ENCODE measurements at regions not wholly inside any gene's neighbourhood (a gene's known extent, or its start where the extent isn't known, plus 50 kb on each side); places are given as distances from the start of the nearest gene placed in this dataset.

DNA sequence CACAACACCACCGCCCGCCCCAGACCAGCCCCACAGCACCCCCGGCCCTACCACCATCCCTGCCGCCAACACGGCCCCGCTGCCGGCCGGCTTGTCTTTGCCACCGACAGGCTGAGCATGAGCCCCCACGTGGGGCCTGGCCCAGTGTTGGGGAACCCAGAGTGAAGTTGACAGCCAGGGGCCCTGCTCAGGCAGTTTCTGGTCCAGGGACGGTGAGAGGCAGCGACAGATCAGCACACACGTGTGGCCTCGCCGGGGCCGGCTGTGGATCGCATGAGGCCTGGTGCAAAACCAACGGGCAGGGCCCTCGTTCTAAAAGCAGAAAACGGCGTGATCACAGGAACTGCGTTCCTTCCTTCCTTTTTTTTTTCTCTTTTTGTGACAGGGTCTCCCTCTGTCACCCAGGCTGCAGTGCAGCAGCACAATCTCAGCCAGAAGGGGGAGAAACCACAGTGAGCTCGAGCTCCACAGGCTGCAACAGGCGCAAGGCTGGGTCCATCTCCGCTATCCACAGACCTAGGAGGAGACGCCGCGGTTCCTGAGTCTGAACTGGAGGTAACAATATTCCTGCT lies 50.5 kb upstream of the FBRSL1 start:
- no peak for DNase-seq
- H3K9me3 ChIP-seq: no peaks in the 10 kb centered on the region
- no peak overlapping the region for H3K4me3 ChIP-seq
- H3K27me3 ChIP-seq: 0 out of 2 replicates have a peak, but pooled peaks cover 9% of the 10 kb centered on the region
- H3K36me3 ChIP-seq: no peaks in the 10 kb centered on the region

DNA sequence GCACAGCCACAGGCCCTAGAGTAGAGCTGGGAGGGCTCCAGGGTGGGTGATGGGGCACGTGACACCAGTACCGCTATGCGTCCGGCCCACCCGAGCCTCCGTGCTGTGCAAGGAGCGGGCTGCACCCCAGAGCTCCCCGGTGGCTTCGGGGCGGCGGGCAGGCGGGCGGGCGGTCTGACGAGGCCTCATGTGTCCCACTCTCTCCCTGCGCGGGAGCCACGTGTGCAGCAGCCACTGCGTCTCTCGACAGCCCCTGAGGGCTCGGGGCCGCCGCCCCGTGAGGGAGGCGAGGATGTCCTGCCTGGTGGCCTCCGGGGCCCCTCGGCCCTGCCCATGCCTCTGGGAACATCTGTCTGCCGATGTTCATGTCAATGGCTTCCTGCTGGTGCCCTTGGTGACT lies 51.2 kb upstream of the FBRSL1 start:
- Histone ChIP-seq H3K27me3 (0 out of 2 replicates have a peak, but pooled peaks cover 11% of the 10 kb centered on the region), H3K9me3 (no peaks in the 10 kb centered on the region), H3K4me3 (no peak overlapping the region), H3K36me3 (no peaks in the 10 kb centered on the region)
- no peak for DNase-seq

DNA sequence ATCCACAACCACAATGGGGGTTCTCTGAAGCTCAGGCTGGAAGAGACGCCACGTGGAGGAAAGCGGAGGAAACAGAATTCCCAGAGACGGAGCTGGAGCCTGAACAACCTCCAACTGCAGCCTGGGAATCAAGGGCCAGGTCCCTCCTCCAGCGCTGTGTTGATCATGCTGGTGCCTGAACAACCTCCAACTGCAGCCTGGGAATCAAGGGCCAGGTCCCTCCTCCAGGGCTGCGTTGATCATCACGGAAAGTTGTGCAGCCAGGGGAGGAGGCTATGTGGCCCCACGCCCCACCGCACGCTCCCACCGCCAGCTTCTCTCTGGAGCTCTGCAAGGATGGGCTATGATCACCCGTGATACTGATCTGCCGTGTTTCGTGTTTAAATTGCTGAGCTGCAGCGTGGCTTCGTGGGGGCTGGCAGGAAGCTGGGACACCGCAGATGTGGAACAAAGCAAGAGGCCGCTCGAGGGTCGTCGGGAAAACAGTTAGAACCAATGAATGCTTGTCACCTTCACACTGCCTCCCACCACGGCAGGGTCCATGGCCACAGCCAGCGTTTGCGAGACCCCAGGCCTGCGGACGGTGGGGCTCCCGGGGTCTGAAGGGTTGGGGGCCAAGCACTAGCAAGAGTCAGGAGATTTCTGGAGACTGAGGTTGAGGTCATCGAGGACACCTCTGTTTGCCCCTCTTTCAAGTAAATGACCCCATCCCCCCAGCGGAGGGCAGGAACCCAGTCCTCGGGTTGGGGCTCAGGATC lies 51.8 kb upstream of the FBRSL1 start:
- DNase-seq: no peak
- Histone ChIP-seq H3K27me3 (0 out of 2 replicates have a peak, but pooled peaks cover 11% of the 10 kb centered on the region), H3K36me3 (no peaks in the 10 kb centered on the region), H3K9me3 (no peaks in the 10 kb centered on the region), H3K4me3 (no peak overlapping the region)

DNA sequence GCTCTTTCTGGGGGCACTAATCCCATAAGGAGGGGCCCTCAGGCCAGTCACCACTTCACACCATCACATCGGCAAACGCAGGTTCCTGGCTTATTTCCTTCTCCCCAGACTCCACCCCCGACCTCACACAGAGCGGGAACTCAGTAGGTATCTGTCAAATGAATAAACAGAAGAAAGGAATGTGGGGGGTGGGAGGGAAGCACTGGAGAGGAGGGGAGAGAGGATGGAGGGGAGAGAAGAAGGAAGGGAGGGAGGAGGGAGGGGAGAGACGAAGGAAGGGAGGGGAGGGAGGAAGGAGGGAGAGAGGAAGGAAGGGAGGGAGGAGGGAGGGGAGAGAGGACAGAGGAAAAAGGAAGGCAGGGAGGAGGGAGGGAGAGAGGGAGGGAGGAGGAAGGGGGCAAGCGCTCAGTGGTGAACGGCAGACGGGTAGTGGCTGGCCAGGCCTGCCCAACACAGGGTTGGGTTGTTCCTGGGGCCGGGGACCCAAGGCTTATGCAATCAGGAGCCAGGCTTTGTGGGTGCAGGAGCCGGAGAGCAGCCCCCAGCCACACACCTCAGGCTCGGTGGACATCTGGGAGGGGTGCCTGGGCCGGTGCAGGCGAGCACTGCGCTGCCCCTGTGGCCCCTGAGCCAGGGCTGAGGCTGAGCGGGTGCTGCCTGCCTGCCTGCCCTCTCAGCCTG lies 52.6 kb upstream of the FBRSL1 start:
- H3K27me3 ChIP-seq: 0 out of 2 replicates have a peak, but pooled peaks cover 11% of the 10 kb centered on the region
- no peaks in the 10 kb centered on the region for H3K36me3 ChIP-seq
- no peak overlapping the region for H3K4me3 ChIP-seq
- H3K9me3 ChIP-seq: no peaks in the 10 kb centered on the region
- no peak for DNase-seq

DNA sequence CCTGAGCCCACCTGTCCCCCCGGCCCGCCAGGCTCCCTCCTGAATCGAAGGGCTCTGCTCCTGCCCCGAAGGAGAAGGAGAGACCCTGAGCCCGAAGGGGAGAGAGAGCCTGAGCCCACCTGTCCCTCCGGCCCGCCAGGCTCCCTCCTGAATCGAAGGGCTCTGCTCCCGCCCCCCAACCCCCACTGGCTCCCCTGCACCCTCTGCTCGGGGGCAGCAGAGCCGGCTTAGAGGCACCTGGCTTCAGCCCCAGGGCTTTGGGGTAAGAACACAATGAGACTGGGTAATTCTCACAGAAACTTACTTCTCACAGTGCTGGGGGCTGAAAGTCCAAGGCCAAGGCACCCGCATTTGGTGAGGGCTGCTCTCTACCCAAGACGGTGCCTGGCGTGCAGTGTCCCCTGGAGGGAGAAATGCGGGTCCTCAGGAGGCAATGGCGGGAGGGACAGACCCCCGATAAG lies 53.1 kb upstream of the FBRSL1 start:
- Histone ChIP-seq H3K9me3 (no peaks in the 10 kb centered on the region), H3K36me3 (no peaks in the 10 kb centered on the region), H3K4me3 (no peak overlapping the region), H3K27me3 (0 out of 2 replicates have a peak, but pooled peaks cover 11% of the 10 kb centered on the region)
- DNase-seq: no peak

DNA sequence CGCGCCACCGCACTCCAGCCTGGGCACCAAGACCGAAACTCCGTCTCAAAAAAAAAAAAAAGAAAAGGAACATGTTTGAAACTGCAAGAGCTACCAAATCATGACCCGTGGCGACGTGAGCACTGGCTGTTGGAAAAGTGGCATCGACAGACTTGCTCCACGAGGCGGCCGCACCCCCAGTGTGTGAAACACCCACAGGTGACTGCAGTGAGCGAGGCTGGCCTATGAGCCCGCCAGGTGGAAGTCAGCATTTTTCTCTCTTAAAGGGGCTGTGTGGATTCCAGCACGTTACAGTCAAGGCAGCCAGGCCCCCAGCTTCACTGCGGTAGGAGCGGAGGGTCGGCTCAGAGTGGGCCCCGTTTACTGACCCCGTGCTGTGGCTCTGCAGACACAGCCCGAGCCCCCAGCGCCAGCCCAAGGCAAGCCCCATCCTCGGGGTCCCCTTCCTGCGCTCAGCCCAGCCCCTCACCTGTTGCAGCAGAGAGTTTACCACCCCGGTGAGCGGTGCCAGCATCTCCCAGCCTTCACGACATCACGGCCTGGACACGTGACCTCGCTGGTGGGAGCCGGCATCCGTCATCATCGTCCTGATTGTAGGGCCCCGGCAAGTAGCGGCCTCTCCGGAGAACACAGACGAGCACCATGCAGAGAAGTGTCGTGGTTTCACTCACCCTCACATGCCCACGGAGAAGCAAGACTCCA lies 54.3 kb upstream of the FBRSL1 start:
- no peak for DNase-seq
- H3K36me3 ChIP-seq: no peaks in the 10 kb centered on the region
- peaks cover 11% of the 10 kb centered on the region; the same call in 1 of the 2 replicates for H3K27me3 ChIP-seq
- no peaks in the 10 kb centered on the region for H3K9me3 ChIP-seq
- no peak overlapping the region for H3K4me3 ChIP-seq

DNA sequence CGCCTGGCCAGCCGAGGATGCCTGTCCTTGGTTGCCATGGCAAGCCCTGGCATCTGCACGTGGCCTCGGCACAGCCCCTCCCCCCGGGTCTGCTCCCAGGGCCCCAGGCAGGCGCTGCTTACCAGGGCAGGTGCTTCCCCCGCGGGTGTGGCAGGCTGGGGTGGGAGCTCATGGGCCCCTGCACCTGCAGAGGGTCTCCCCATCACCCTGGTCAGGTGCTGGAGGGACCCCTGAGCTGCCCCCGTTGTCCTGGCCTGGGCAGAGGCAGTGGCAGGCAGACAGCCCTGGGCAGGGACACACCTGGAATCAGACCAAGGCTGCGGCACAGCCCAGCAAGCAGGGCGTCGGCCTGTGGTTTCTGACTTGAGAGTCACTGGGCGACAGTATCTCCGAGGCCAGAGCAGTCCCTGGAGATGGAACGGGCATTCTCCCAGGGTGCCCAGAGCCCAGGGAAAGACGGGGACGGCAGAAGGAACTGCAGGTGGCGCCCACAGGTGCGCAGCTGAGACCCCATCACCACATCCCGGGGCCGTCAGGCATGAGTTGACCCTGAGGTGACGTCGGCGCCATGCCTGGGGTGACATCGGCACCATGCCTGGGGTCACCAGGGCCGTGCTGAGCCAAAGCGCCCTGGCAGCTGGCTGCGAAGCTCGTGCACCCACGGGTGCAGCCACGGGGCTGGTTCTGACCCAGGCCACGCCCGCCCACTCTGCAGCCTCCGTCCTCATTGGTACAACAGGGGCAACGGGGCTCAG lies 56.1 kb upstream of the FBRSL1 start:
- DNase-seq: no peak
- Histone ChIP-seq H3K9me3 (no peaks in the 10 kb centered on the region), H3K36me3 (no peaks in the 10 kb centered on the region), H3K27me3 (peaks cover 11% of the 10 kb centered on the region; the same call in 1 of the 2 replicates), H3K4me3 (no peak overlapping the region)

DNA sequence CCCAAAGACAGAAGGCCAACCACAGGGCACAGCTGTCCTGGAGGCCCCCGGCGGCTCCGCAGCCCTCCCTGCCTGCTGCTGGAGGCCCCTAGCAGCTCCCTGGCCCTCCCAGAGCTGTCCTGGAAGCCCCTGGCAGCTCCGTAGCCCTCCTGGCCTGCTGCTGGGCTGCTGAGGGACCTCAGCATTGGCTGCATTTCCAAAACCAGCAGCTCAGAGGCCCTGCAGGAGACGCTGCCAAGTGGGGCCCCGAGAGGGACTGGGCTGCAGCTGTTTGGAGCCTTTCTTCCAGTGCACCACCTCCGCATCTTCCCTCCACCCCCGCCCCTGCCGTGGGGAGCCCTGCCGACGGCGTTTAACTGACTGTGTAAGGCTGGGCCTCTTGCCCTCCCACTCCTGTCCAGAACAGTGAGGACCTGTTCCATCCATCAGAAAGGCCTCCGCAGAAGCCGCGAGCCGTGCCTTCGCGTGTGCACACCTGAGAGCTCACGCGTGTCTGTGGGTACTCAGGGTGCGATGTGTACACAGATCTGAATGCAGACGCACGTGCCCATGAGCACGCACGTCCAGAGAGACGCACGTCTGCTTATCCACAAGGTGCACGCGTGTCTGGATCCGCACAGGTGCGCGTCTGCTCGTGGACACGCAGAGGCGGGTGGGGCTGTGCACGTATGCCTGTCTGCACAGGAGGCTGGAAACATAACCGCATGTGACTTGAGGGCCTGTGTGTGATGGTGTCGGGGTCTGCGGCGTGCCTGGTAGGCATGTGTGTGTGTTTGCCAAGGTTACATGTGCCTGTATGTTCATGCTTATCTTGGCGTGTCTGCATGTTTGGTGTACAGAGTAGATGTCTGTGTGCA lies 57.0 kb upstream of the FBRSL1 start:
- no peaks in the 10 kb centered on the region for H3K36me3 ChIP-seq
- DNase-seq: no peak
- peaks cover 11% of the 10 kb centered on the region; the same call in 1 of the 2 replicates for H3K27me3 ChIP-seq
- no peak overlapping the region for H3K4me3 ChIP-seq
- no peaks in the 10 kb centered on the region for H3K9me3 ChIP-seq

DNA sequence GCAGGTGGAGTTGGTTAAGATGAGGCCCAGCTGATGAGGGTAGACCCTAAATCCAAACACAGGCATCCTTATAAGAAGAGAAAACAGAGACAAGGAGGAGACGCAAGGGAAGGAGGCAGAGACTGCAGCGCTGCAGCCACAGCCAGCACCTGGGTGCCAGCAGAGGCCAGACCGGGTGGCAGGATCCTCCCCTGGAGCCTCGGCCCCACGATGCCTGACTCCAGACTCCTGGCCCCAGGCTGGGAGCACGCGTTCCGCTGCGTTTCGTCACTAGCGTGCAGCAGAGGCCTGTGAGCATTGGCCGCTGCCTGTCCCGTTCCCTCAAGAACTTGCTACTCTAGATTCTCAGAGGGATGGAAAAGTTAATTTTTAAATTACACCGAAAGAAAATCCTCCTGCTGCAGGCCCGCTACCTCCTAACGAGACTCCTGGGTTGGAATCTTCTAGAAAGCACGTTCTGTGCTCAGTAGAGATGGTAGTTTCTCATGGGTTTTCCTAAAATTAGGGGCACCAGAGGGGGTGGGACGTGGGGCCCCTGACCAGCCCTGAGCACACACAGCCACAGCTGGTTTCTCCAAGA lies 57.7 kb upstream of the FBRSL1 start:
- H3K9me3 ChIP-seq: no peaks in the 10 kb centered on the region
- no peaks in the 10 kb centered on the region for H3K36me3 ChIP-seq
- peaks cover 11% of the 10 kb centered on the region; the same call in 1 of the 2 replicates for H3K27me3 ChIP-seq
- no peak overlapping the region for H3K4me3 ChIP-seq
- DNase-seq: no peak

DNA sequence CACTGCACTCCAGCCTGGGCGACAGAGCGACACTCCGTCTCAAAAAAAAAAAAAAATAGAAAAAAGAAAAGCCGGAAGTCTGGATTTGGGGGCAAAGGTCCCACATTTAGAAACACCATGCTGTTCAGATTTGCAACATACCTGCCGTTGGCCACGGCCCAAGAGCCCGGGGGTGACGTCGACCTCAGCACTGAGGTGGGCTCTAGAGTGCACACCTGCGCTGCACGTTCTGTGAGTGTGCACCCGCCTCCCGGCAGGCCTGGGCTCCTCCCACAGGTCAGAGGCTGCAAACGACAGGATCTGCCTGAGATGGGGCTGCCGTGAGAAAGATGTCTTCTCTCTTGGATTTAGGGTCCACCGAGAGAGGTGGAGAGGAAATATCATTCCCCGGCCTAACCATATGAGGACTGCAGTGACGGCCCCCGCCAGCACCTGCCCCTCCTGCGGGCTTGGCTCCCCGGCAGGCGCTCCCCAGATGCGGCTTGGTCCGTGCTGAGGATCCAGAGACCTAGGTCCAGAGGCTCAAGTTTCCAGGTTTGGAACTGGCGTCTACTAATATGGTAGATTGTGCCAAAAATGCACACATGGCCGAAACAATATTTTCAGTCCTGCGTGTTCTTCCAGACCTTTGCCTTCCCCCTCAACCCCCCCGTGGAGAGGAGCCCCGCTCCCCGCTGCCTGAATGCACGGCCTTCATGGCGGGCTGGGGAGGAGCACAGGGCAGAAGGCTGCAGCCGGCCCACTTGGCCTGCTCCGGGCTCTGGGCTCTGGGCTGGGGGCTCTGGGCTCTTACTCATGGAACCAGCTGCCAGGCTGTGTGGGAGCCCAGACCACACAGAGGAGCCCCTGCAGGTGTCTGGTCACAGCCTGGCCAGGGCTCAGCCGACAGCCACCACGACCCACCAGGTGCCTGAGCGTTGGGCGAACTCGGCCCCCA lies 58.8 kb upstream of the FBRSL1 start:
- H3K27me3 ChIP-seq: peaks cover 6% of the 10 kb centered on the region; the same call in 1 of the 2 replicates
- H3K4me3 ChIP-seq: no peak overlapping the region
- DNase-seq: no peak
- H3K9me3 ChIP-seq: no peaks in the 10 kb centered on the region
- no peaks in the 10 kb centered on the region for H3K36me3 ChIP-seq

DNA sequence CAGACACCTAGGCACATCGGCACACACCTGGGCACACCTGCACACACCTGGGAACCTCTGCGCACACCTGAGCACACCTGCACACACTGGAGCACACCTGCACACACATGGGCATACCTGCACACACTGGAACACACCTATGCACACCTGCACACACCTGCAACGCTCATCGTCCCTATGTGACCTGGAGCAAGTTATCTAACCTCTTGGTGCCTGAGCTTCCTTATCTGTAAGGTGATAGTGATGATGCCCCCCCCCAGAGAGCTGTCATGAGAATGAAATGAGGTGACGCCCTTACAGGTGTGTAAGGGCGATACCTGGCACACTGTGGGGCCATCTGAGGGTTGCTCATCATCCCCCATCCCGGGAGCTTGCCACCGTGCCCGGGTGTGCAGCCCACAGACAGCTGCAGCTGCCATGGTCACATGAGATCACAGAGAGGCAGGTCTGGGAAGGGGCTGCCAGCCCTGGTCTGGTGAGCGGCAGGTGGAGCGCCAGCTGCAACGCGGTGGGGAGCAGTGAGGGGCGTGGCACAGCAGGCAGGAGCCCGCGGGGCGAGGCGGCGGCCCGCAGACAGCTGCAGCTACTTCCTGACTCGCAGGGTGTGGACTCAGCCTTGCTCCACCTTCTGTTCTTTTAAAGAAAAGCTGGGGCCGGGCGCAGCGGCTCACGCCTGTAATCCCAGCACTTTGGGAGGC lies 59.9 kb upstream of the FBRSL1 start:
- DNase-seq: peak; percentile 49

DNA sequence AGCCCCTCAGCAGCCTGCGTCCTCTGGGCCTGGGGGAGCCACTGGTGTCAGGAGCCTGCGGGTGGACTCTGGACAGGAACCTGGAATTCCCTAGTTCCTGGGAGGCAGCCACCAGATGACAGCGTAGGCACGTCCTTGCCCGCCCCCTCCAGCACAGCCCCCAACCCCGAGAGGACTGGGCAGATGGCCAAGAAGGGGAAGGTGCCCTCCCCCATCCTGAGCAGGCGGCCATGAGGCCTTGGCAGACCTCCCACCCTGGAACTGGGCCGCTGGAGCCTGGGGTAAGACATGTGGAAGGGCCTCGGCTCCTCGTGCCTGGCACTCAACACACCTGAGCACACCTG lies 60.4 kb upstream of the FBRSL1 start:
- no peak overlapping the region for H3K4me3 ChIP-seq
- peaks cover 3% of the 10 kb centered on the region; the same call in 1 of the 2 replicates for H3K9me3 ChIP-seq
- no peak for DNase-seq
- H3K27me3 ChIP-seq: peaks cover 6% of the 10 kb centered on the region; the same call in 1 of the 2 replicates
- no peaks in the 10 kb centered on the region for H3K36me3 ChIP-seq

More for the DNA sequence above, 59.9 kb upstream of the FBRSL1 start:
- Histone ChIP-seq H3K4me3 (no peak overlapping the region), H3K27me3 (peaks cover 9% of the 10 kb centered on the region; the same call in 1 of the 2 replicates), H3K36me3 (no peaks in the 10 kb centered on the region), H3K9me3 (no peaks in the 10 kb centered on the region)

DNA sequence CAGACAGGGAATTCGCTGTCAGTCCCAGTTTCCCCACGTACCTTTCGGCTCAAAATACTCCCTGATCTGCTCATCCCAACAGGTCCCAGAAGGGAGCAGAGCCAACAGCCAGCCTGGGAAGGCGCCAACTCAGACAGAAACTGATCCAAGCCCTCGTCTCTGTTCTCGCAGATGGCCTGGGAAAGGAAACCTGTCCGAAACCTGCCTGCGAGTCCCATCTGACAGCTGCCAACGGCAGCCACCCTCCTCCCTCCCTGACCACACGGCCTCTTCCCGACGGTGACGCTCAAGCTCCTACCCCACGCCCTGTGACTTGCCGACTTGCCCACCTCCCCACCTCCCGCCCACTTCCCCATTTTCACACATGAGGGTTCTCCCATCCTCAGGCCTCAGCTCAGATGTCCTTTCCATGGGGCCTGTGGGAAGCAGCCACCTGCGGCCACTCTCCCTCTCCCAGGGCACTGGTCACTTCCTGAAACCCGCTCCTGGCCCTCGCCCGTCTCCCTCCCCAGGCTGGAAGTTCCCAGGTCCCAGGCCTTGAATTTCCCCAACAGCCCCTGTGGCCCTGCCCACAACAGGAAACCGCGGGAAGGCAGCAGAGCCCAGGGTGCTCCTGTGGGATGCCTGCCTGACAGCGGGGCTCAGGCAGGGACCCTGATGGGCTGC lies 60.9 kb upstream of the FBRSL1 start:
- no peaks in the 10 kb centered on the region for H3K36me3 ChIP-seq
- peaks cover 3% of the 10 kb centered on the region; the same call in 1 of the 2 replicates for H3K9me3 ChIP-seq
- H3K4me3 ChIP-seq: no peak overlapping the region
- no peak for DNase-seq
- H3K27me3 ChIP-seq: peaks cover 2% of the 10 kb centered on the region; the same call in 1 of the 2 replicates

Measured in MG63 (cell line).